ENCODE measurements at regions not wholly inside any gene's neighbourhood (a gene's known extent, or its start where the extent isn't known, plus 50 kb on each side); places are given as distances from the start of the nearest gene placed in this dataset.

DNA sequence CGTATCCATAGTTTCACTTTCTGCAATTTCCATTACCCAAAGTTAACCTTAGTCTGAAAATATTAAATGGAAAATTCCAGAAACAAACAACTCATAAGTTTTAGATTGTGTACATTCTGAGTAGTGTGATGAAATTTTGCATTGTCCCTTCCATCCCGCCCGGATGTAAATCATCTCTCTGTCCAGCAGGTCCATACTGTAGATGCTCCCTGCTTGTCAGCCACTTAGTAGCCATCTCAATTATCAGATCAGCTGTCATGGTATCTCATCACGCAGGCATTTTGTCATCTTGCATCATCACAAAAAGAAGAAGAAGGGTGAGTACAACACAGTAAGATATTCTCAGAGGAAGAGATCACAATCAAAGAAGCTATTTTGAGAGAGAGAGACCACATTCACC is 185.0 kb upstream of the STK17B start:
- DNase-seq (ENCODE audit: low read depth in 2 of 2): no peak

DNA sequence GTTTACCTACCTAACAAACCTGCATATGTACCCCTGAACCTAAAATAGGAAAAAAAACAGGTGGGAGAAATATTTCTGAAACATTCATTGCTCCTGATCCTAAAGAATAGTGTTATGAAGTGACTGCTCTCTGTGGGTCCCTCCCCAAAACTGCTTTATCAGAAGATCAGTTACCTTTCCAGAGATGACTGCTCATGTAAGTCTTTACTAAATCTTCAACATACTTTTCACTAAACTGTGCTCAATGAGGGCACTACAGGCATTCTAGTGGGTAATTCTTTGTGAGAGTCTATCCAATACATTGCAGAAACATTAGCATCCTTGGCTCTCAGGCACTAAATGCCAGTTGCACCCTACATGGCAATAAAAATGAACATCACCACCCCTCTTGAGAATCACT is 189.3 kb upstream of the STK17B start:
- DNase-seq (ENCODE audit: low read depth in 2 of 2): no peak

DNA sequence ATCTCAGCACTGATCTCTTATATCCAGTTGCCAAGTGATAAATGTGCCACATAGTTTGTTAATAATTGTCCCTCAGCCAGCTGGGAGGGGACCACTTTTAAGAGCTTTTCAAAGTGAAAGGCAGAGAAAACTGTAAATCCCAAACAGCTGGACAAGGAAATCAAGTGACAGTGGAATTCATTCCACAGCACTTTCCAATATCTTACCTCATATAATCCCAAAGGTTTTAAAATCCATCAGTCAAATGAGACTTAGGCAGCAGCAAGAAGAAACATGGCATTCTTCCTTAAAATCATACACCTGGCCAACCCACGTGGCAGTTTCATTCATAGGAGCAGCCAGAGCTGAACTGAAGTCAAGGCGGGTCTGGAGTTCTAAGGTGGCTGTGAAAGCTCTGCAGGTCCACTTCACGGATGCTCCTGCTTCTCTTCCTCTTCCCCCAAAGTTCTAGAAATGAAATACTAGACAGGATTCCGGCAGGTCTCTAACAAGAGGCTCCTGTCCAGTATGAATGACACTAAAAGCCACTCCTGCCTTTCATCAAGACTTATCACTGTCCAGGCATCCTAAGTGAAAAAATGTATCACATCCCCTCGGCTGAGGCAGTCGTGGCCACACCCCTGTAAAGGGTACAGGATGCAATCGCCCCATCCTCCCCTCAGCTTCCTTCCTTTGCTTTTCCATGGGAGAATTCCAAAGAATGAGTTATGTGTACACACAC is 190.4 kb upstream of the STK17B start:
- DNase-seq (ENCODE audit: low read depth in 2 of 2): no peak

DNA sequence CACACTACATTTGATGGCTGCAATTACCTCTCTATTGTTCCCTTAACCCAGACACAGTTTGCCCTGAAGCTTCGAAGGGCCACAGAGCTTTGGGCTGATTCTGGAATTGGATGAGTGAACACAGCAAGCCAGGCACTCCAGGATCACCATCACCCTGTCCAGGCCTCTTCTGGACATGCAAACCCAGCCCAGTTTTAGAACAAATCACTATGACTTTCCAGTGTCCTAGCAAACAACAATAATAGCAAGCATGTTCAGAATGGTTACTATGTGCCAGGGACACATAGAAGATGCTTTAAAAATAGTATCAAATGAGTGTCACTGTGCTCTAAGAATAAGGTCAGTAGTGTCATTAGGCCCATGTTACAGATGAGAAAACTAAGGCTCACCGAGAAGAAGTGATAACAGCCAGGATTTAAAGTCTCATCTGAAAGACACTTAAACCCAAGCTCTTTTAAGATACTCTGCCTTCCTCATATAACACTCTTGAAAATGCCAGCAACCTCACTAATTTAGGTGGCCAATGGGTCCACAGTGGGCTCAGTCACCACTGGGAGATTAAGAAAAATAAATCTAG is 191.7 kb upstream of the STK17B start:
- no peak for DNase-seq (ENCODE audit: low read depth in 2 of 2)

DNA sequence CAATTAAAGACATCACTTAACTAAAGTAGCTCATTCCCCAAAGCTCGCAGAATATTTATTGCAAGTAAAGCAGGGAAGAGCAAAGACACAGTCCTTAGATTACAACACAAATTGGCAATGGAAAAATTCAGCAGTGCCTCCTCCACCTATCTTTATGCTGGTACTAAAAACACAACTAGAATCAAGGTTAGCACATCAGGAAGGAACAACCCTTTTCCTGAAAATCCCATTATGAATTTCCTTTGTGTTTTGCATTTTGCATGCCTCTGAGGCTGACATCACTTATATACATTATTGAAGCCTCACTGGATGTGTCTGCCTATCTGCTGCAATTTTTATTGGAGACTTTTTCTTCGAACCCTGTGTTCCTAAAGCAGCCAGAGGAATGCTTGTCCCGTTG is 193.8 kb upstream of the STK17B start:
- no peak for DNase-seq (ENCODE audit: low read depth in 2 of 2)

DNA sequence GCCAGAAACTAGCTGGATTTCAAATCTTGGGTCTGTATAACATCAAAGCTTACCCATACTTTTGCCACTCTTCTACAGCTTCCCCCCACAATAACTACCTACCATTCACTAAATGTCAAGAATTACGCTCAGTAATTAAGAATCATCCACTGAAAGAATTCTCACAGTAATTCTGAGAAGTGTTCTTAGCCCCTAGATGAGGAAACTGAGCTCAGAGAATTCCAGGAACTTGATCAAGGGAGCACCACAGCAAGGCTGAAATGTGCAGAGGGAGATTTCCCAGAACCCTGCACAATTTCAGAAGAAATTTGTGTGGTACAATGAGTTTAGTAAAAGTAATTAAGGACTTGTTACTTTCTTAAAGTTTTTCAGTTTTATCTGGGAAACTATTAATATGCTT is 194.5 kb upstream of the STK17B start:
- no peak for DNase-seq (ENCODE audit: low read depth in 2 of 2)

DNA sequence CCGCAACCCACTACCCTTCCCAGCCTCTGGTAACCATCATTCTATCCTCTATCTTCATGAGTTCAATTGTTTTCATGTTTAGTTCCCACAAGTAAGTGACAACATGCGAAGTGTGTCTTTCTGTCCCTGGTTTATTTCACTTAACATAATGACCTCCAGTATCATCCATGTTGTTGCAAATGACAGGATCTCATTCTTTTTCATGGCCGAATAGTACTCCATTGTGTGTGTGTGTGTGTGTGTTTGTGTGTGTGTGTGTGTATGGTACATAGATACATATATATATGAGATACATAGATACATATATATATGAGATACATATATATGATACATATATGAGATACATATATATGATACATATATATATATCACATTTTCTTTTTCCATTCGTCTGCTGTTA is 196.3 kb upstream of the STK17B start:
- no peak for DNase-seq (ENCODE audit: low read depth in 2 of 2)

DNA sequence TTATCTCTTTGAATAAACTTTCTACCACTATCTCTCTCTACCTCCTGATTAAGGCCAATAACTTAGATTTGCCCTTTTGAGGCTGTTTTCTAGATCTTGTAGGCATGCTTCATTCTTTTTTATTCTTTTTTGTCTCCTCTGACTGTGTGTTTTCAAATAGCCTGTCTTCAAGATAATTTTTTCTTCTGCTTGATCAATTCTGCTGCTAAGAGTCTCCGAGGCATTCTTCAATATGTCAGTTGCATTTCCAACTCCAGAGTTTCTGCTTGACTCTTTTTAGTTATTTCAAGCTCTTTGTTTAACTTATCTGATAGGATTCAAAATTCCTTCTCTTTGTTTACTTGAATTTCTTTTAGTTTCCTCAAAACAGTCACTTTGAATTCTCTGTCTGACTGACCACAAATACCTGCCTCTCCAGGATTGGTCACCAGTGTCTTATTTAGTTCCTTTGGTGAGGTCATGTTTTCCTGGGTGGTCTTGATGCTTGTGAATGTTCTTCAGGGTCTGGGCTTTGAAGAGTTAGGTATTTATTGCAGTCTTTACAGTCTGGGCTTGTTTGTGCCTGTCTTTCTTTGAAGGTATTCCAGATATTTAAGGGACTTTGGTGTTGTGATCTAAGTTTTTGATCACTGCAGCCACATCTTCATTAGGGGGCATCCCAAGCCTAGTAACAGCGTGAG is 197.3 kb upstream of the STK17B start:
- DNase-seq (ENCODE audit: low read depth in 2 of 2): no peak

DNA sequence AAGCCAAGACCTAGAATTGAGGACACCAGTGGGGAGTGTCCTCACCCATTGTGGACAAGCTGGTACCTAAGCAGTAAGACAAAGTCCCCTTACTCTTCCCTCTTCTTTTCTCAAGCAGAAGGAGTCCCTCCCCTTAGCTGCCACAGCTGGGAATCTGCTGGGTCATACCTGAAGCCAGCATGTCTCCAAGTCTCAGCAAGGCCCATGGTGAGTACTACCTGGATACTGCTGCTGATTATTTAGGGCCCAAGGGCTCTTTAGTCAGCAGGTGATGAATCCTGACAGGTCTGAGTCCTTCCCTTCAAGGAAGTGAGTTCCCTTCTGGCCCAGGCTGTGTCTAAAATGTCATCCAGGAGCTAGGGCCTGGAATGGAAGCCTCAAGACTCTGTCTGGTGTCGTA is 198.6 kb upstream of the STK17B start:
- no peak for DNase-seq (ENCODE audit: low read depth in 2 of 2)

DNA sequence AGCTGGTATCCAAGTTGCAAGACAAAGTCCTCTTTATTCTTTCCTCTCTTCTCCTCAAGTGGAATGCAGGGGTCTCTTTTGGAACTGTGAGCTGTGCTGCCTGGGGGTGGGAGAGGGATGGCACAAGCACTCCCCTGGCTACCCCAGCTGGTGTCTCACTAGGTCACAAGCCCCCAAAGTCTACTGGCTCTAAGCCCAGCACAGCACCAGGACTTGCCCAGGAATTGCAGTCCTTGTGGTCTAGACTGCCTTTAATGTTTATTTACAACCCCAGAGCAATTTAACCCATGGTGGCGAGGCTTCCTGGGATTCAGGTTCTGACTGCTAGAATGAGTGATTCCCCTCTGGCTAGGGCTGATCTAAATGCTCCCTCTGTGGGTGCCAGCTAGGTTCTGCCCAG is 199.0 kb upstream of the STK17B start:
- no peak for DNase-seq (ENCODE audit: low read depth in 2 of 2)

DNA sequence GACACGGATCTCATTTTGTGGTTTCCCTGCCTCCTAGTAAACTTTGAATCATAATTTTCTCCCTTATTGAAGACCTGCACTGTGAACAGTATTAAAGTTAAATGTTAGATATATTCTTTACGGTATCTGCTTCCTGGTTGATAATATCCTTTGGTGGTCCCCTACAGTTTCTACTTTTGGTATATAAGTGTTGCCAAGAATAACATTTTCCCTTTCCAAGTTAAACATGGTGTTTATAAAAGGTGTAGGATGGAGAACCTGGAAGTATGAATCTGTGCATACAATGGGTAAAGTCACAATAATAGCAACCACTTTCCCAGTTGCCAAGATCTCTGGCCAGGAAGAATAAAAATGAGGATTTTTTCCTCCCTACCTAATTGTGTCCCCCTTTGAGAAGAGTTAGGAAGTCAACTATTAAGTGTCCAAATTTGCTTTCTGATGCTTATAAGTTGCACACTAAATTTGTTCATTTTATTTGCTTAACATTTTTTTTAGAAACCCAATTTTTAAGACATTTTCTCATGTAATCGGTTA is 201.0 kb upstream of the STK17B start:
- no peak for DNase-seq (ENCODE audit: low read depth in 2 of 2)

DNA sequence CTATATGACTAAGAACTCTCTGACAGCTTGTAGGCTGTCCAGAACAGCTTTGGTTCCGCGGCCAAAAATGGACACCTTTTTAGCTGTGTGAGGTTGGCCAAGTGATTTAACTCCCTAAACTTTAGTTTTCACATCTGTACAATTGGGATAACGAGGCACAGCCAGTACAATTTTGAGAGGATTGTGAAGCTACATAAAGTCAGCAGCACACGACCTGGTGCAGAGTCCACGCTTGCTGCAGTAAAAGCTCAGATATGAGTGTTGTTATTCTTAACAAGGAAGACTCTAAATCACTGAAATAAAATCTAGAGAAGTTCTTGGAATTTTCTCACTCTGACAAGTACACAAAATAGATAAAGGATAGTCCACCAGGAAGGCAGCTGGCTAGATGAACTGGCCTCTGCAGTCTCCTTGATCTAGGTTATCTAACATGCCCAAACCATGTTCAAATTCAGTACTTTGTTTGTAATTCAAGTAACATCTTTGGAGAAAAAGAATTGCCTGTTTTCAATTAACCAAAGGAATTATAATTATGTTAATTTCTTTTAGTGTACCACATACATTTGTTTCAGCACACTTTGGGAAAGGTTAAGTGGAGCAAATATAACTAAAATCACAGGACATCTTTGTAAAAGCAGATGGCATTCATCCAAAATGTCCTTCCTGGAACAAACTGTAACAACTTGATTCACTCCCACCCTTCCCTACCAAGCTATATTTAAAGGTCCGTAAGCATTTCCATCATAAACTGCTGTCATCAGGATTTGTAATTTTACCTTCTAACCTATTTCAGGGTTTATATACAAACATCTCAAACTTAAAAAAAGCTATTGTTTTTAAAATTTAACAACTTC is 201.7 kb upstream of the STK17B start:
- no peak for DNase-seq (ENCODE audit: low read depth in 2 of 2)

DNA sequence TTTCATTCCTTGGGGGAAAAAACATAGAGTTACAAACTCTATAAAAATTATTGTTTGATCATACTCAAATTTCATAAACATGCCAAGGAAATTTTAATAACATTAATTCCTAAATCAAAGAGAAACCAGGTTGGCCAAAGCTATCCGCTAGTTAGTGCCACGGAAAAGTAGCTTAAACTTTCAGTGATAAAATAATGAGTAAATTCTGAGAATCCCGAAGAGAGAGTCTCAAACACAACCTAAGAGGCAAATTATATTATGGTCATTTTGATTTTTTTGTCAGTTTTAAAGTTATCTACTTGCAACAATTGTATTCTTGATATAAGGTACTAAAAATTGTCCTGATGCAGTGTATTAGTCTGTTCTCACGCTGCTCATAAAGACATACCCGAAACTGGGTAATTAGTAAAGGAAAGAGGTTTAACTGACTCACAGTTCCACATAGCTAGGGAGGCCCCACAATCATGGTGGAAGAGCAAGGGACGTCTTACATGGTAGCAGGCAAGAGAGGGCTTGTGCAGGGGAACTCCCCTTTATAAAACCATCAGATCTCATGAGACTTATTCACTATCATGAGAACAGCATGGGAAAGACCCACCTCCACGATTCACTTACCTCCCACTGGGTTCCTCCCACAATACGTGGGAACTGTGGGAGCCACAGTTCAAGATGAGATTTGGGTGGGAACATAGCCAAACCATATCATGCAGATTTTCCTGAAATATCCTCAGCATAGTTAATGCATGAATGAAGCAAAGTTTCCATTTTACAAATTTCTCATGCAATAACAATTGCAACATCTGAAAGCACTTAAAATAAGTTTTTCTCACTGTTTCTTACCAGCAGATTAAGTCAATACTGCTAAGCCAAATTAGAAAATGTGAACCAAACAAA is 205.9 kb upstream of the STK17B start:
- peak; percentile 6 to 43 for DNase-seq (ENCODE audit: low read depth in 2 of 2)

DNA sequence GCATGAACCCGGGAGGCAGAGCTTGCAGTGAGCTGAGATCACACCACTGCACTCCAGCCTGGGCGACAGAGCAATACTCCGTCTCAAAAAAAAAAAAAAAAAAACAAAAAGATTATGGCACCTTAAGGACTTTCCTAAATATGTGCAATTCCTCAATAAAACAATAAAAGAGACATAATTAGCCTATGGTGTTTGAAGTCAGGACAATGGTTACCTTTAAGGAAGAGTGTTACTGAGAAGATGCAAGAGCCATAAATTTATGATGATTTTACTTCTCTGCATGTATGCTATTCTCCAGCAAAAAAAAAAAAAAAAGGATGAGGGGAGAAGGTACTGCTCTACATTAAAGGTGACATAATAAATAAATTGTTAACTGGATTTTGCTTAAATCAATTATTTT is 208.2 kb upstream of the STK17B start:
- no peak for DNase-seq (ENCODE audit: low read depth in 2 of 2)

DNA sequence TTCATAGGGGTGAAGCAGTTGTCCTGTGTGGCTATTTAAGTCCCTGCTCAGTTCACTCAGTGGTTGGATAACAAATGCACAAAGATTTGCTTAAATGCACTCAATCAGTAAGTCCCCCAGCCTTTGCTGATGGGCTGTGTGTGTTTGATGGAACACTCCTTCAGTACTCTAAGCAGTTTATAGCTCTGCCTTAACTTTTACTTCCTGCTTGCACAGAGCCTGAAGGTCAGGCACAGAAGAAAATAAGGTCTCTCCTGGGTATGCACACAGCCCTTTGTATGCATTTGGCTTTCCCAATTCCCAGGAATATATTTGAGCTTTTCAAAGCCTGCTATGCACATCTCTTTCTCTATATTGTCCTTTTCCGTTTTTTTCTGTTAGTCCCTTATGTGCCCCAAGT is 208.7 kb upstream of the STK17B start:
- no peak for DNase-seq (ENCODE audit: low read depth in 2 of 2)

DNA sequence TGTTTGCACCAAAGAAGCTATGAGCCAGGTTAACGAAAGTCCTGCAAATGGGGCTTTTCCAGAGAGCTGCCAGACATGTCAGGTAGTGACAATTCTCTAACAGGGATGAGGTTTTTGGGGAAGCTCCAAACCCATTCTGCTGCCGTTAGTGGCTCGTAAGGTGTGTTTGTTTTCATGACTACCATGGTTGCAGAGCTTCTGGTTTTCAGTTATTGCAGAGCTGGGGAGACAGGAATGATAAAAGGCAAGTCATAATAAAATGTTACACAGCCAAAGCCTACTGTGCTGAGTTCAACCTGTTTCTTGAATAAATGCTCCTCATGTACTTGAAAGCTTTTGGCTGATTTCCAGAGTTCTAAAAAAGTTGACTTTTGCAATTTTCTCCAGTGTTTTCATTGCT is 209.2 kb upstream of the STK17B start:
- no peak for DNase-seq (ENCODE audit: low read depth in 2 of 2)

DNA sequence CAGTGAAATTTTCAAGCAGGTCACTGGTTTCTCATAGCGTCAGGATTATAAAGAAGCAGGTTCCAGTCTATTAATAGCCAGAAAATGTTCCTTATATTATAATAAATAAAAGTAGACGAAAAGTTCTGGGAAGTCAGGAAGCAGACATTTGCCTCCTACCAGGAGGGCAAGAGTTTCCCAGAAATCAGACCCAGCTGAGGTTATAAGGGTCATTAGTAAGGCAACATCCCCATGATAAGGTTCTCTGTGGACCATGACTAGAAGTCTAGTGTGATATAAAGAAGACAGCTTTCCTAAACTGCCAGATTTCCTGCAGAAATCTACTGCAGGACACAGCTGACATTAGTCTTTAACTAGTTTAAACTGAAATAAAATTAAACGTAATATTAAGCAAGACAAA is 210.1 kb upstream of the STK17B start:
- DNase-seq (ENCODE audit: low read depth in 2 of 2): no peak

DNA sequence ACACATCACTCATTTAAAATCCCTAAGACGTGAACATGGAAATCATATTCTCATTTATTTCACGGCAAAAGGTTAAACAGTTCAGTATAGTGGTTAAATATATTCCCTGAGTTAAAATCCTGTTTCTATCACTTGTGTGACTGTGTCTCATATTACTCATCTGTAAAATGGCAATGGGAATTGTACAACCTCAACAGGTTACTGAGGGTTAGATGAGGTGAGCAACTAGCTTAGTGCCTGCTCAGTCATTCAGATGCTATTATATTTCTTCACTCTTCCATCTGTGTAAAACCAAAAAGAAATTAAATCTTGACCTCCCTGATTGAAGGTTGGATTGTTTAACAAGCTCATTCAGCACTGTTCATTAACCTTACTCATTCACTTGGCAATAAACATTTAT is 212.4 kb upstream of the STK17B start:
- DNase-seq (ENCODE audit: low read depth in 2 of 2): no peak

DNA sequence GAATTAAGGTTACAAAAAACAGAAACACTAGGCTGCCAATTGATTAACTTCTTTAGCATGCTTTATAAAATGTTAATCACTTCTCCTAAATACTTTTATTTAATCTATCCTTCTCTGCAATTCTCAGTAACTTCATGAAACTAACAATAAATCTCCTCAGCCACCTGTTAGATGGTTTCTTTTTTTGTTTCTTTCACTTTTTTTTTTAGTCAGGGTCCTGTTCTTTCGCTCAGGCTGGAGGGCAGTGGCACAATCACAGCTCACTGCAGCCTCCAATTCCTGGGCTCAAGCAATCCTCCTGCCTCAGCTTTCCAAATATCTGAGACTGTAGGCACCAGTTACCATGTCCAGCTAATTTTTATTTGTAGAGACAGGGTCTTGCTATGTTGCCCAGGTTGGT is 213.4 kb upstream of the STK17B start:
- no peak for DNase-seq (ENCODE audit: low read depth in 2 of 2)

DNA sequence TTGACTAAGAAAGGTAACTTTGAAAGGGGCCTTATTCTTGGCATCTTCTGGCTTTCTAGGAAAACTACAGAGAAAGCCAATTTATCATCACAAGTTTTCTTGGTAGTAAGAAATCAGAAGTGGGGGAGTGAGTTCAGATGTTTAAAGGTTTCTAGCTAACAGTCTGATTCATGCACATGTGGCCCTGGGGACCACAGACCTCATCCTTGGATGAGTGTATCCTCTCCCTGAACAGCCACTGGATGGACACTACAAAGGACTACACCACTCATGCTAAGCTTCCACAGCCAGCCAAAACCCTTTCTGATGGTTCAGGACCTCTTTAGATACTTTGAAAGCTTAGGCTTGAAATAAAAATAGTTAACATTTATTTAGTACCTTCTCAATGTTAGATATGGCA is 218.3 kb upstream of the STK17B start:
- DNase-seq (ENCODE audit: low read depth in 2 of 2): peak in 1 of 2 donors; percentile 3

All from stimulated activated CD4-positive, alpha-beta T cell treated with anti-CD3 and anti-CD28 coated beads, Interleukin-4, amount 100 ng/mL, for 48 hours (primary cell).